AG04449 (cell line): ENCODE measurements at regions not wholly inside any gene's neighbourhood (a gene's known extent, or its start where the extent isn't known, plus 50 kb on each side); places are given as distances from the start of the nearest gene placed in this dataset.
"Not testable (repeated sequence)": the region's sequence is repeated elsewhere in the genome, so short reads cannot be mapped to it uniquely, and the experiment has no call there.

Experiments used
- CTCF ChIA-PET: fragments of 350-600 bp; formaldehyde crosslinking; extraction: SDS; loops from one replicate; lab custom pipeline; 2021; ENCODE audit warnings: antibody characterized with exemption; lab: Yijun Ruan, JAX
- POLR2A ChIA-PET: fragments of 400-600, 350-600 bp; formaldehyde crosslinking; extraction: SDS; loops from one replicate; lab custom pipeline; 2020; ENCODE audit warnings: antibody characterized with exemption, inconsistent platforms; lab: Yijun Ruan, JAX
- DNase-seq: peaks from one replicate; pipeline ENCODE4 v3.0.0-alpha.2; 2010; ENCODE audit warnings: low read depth, low spot score
- H3K4me3 ChIP-seq: 2 replicates; pipeline ENCODE4 v1.5.1; 2011; ENCODE audit warnings: low read depth, mild to moderate bottlenecking, control low read depth, low read length
- CTCF ChIP-seq: IDR thresholded peaks from one replicate; pipeline ENCODE4 v1.5.1; 2011; ENCODE audit warnings: mild to moderate bottlenecking, moderate library complexity, low read length, control low read depth, inconsistent platforms; ENCODE audit not compliant: insufficient read depth; ENCODE audit errors: missing control alignments

GRCh38 chr7:34430456-34430855 lies 227.6 kb upstream of the NPSR1 start:
- DNase-seq = peak; percentile 23
- ChIA-PET CTCF (interaction anchor here (0.7 to 3.4 kb wide), 7 partner anchors 9 to 112 kb away, joined by 3 to 31 read pairs (median 3); no protein-coding TSS in a partner anchor), POLR2A (no interaction called here)
- TF ChIP-seq CTCF = peak; percentile 44
- no peak overlapping the region for H3K4me3 ChIP-seq

GRCh38 chr7:34438436-34438835 lies 219.6 kb upstream of the NPSR1 start:
- no peak overlapping the region for H3K4me3 ChIP-seq
- DNase-seq = no peak
- CTCF ChIA-PET = no interaction called here
- POLR2A ChIA-PET = no interaction called here
- no peak for TF ChIP-seq CTCF

- H3K4me3 ChIP-seq = no peak overlapping the region
- POLR2A ChIA-PET = no interaction called here
- CTCF ChIA-PET = interaction anchor here (1.1 kb wide), 1 partner anchor 17 kb away, joined by 3 read pairs; no protein-coding TSS in a partner anchor
- no peak for TF ChIP-seq CTCF
- DNase-seq = no peak
Observed at GRCh38 chr7:34445653-34446052, 212.4 kb upstream of the NPSR1 start.

GRCh38 chr7:34448531-34448930 lies 209.5 kb upstream of the NPSR1 start:
- POLR2A ChIA-PET, DNase-seq, CTCF ChIA-PET, H3K4me3 ChIP-seq: not testable (repeated sequence)

- no peak for DNase-seq
- ChIA-PET CTCF (no interaction called here), POLR2A (no interaction called here)
- H3K4me3 ChIP-seq = no peak overlapping the region
- no peak for TF ChIP-seq CTCF
Observed at GRCh38 chr7:34449765-34450164, 208.3 kb upstream of the NPSR1 start.

- no peak overlapping the region for H3K4me3 ChIP-seq
- no peak for TF ChIP-seq CTCF
- no peak for DNase-seq
- POLR2A ChIA-PET = no interaction called here
- CTCF ChIA-PET = interaction anchor here (1.2 kb wide), 1 partner anchor 131 kb away, joined by 6 read pairs; no protein-coding TSS in a partner anchor
Observed at GRCh38 chr7:34451183-34451582, 206.8 kb upstream of the NPSR1 start.

- DNase-seq = peak; percentile 28
- ChIA-PET CTCF (interaction anchor here (1.0 kb wide), 2 partner anchors 286 to 309 kb away, joined by 3 read pairs; no protein-coding TSS in a partner anchor), POLR2A (no interaction called here)
- no peak for TF ChIP-seq CTCF
- H3K4me3 ChIP-seq = no peak overlapping the region
Observed at GRCh38 chr7:34451923-34452322, 206.1 kb upstream of the NPSR1 start.
